HEK293 (cell line): ENCODE measurements at regions not wholly inside any gene's neighbourhood (a gene's known extent, or its start where the extent isn't known, plus 50 kb on each side); places are given as distances from the start of the nearest gene placed in this dataset.

Experiments used
- CTCF ChIA-PET: fragments of 350-600 bp; formaldehyde crosslinking; extraction: SDS; loops from one replicate; lab custom pipeline; 2021; ENCODE audit warnings: antibody characterized with exemption; lab: Yijun Ruan, JAX
- POLR2A ChIA-PET: fragments of 300-600 bp; formaldehyde crosslinking; extraction: SDS; loops from one replicate; lab custom pipeline; 2020; ENCODE audit warnings: antibody characterized with exemption, inconsistent platforms; lab: Yijun Ruan, JAX
- H3K27ac ChIP-seq: fragments of 200-500 bp; sonication (Bioruptor generic); 2 replicates; pipeline ENCODE4 v1.5.1; 2014; ENCODE audit warnings: low read depth, low read length, control low read depth, inconsistent platforms; ENCODE audit errors: extremely low read depth
- H3K36me3 ChIP-seq, 2 experiments: fragments of 200-500 bp in 1 of 2; sonication (Bioruptor generic) in 1 of 2; 1 replicate in 1 of 2; 2 replicates in 1 of 2; pipeline ENCODE4 v1.5.1; 2014 to 2017; ENCODE audit warnings: inconsistent platforms in 2 of 2, low read length in 2 of 2; ENCODE audit not compliant: control insufficient read depth in 2 of 2, insufficient read depth in 1 of 2
- H3K4me1 ChIP-seq: fragments of 200-500 bp; sonication (Bioruptor generic); 2 replicates; pipeline ENCODE4 v1.5.1; 2014; ENCODE audit warnings: mild to moderate bottlenecking, low read length, inconsistent platforms; ENCODE audit not compliant: control insufficient read depth, insufficient read depth
- H3K4me3 ChIP-seq: 2 replicates; pipeline ENCODE4 v1.5.1; 2011; ENCODE audit warnings: low read depth, mild to moderate bottlenecking, control low read depth, low read length, moderate library complexity
- H3K9me3 ChIP-seq: fragments of 200-500 bp; sonication (Bioruptor generic); 2 replicates; pipeline ENCODE4 v1.5.1; 2014; ENCODE audit warnings: low read depth, low read length, inconsistent platforms; ENCODE audit not compliant: control insufficient read depth, insufficient read depth
- BCL11A ChIP-seq: fragments of 450-650 bp; formaldehyde crosslinking; IDR thresholded peaks from 2 replicates; pipeline ENCODE4 v1.5.1; 2016; ENCODE audit warnings: low read depth, missing biosample characterization, missing genetic modification characterization
- GLI2 ChIP-seq: fragments of 450-650 bp; formaldehyde crosslinking; IDR thresholded peaks from 2 replicates; pipeline ENCODE4; 2017; ENCODE audit warnings: missing biosample characterization, missing genetic modification characterization, low read depth, borderline replicate concordance
- GLIS2 ChIP-seq: fragments of 450-650 bp; formaldehyde crosslinking; IDR thresholded peaks from 2 replicates; pipeline ENCODE4 v1.5.1; 2016; ENCODE audit warnings: missing biosample characterization, missing genetic modification characterization
- HIC1 ChIP-seq: fragments of 450-650 bp; formaldehyde crosslinking; IDR thresholded peaks from 2 replicates; pipeline ENCODE4 v1.5.1; 2016; ENCODE audit warnings: missing biosample characterization, missing genetic modification characterization
- HOXC10 ChIP-seq: sonication (generic); formaldehyde crosslinking; IDR thresholded peaks from 2 replicates; pipeline ENCODE4 v1.8.1; 2023; ENCODE audit warnings: mild to moderate bottlenecking, missing genetic modification reagents
- IKZF3 ChIP-seq: fragments of 450-650 bp; IDR thresholded peaks from 2 replicates; pipeline ENCODE4 v1.5.0; 2018; ENCODE audit warnings: missing biosample characterization, mild to moderate bottlenecking, missing genetic modification characterization, moderate library complexity
- MZF1 ChIP-seq: fragments of 450-650 bp; formaldehyde crosslinking; IDR thresholded peaks from 2 replicates; pipeline ENCODE4 v1.5.1; 2017; ENCODE audit warnings: missing biosample characterization, missing genetic modification characterization, borderline replicate concordance
- SCRT2 ChIP-seq: fragments of 450-650 bp; formaldehyde crosslinking; IDR thresholded peaks from 2 replicates; pipeline ENCODE4 v1.5.1; 2016; ENCODE audit warnings: missing biosample characterization, missing genetic modification characterization
- SP2 ChIP-seq: fragments of 450-650 bp; formaldehyde crosslinking; IDR thresholded peaks from 2 replicates; pipeline ENCODE4 v1.5.1; 2016; ENCODE audit warnings: missing biosample characterization, missing genetic modification characterization
- TCF7L2 ChIP-seq: IDR thresholded peaks from 2 replicates; pipeline ENCODE4 v1.6.1; 2011; ENCODE audit warnings: low read depth, mild to moderate bottlenecking, inconsistent platforms, low read length, moderate library complexity, borderline replicate concordance
- ZBTB1 ChIP-seq: fragments of 450-650 bp; formaldehyde crosslinking; IDR thresholded peaks from 2 replicates; pipeline ENCODE4 v1.5.1; 2016; ENCODE audit warnings: missing biosample characterization, missing genetic modification characterization
- ZFP69B ChIP-seq: fragments of 450-650 bp; formaldehyde crosslinking; IDR thresholded peaks from 2 replicates; pipeline ENCODE4 v1.5.1; 2016; ENCODE audit warnings: missing biosample characterization, missing genetic modification characterization
- ZNF184 ChIP-seq: fragments of 450-650 bp; IDR thresholded peaks from 2 replicates; pipeline ENCODE4 v1.5.1; 2018; ENCODE audit warnings: missing biosample characterization, mild to moderate bottlenecking, missing genetic modification characterization
- ZNF223 ChIP-seq: fragments of 450-650 bp; formaldehyde crosslinking; IDR thresholded peaks from 2 replicates; pipeline ENCODE4 v1.5.1; 2016; ENCODE audit warnings: missing biosample characterization, missing genetic modification characterization
- ZNF335 ChIP-seq: fragments of 450-650 bp; formaldehyde crosslinking; conservative IDR thresholded peaks from 2 replicates; pipeline ENCODE4 v1.5.1; 2016; ENCODE audit warnings: missing biosample characterization, missing genetic modification characterization
- ZNF366 ChIP-seq: fragments of 450-650 bp; formaldehyde crosslinking; conservative IDR thresholded peaks from 2 replicates; pipeline ENCODE4 v1.5.1; 2016; ENCODE audit warnings: missing biosample characterization, missing genetic modification characterization
- ZNF416 ChIP-seq: fragments of 450-650 bp; formaldehyde crosslinking; IDR thresholded peaks from 2 replicates; pipeline ENCODE4 v1.5.1; 2016; ENCODE audit warnings: missing biosample characterization, missing genetic modification characterization
- ZNF426 ChIP-seq: fragments of 450-650 bp; formaldehyde crosslinking; IDR thresholded peaks from 2 replicates; pipeline ENCODE4 v1.5.1; 2017; ENCODE audit warnings: missing biosample characterization, missing genetic modification characterization, mild to moderate bottlenecking, inconsistent platforms, moderate library complexity
- ZNF473 ChIP-seq: fragments of 450-650 bp; formaldehyde crosslinking; IDR thresholded peaks from 2 replicates; pipeline ENCODE4 v1.5.1; 2017; ENCODE audit warnings: missing biosample characterization, missing genetic modification characterization
- ZNF514 ChIP-seq: fragments of 450-650 bp; formaldehyde crosslinking; IDR thresholded peaks from 2 replicates; pipeline ENCODE4 v1.5.1; 2016; ENCODE audit warnings: missing biosample characterization, missing genetic modification characterization
- ZNF529 ChIP-seq: fragments of 450-650 bp; formaldehyde crosslinking; IDR thresholded peaks from 2 replicates; pipeline ENCODE4 v1.5.1; 2017; ENCODE audit warnings: missing genetic modification characterization, missing biosample characterization; ENCODE audit not compliant: insufficient replicate concordance
- ZNF658 ChIP-seq: fragments of 450-650 bp; formaldehyde crosslinking; IDR thresholded peaks from 2 replicates; pipeline ENCODE4; 2016; ENCODE audit warnings: missing biosample characterization, missing genetic modification characterization
- ZNF747 ChIP-seq: fragments of 450-650 bp; formaldehyde crosslinking; IDR thresholded peaks from 2 replicates; pipeline ENCODE4 v1.5.1; 2016; ENCODE audit warnings: missing biosample characterization, missing genetic modification characterization
- ZNF830 ChIP-seq: fragments of 450-650 bp; IDR thresholded peaks from 2 replicates; pipeline ENCODE4 v1.5.0; 2018; ENCODE audit warnings: missing biosample characterization, missing genetic modification characterization, low read depth, mild to moderate bottlenecking, moderate library complexity
- TF ChIP-seq, protein P1 (sequence below): fragments of 450-650 bp; IDR thresholded peaks from 2 replicates; pipeline ENCODE4 v1.5.1; 2018; ENCODE audit warnings: missing biosample characterization, missing genetic modification characterization
- TF ChIP-seq, protein P2 (sequence below): fragments of 450-650 bp; formaldehyde crosslinking; IDR thresholded peaks from 2 replicates; pipeline ENCODE4 v1.5.1; 2017; ENCODE audit warnings: missing biosample characterization, missing genetic modification characterization
- TF ChIP-seq, protein P3 (sequence below): fragments of 450-650 bp; formaldehyde crosslinking; IDR thresholded peaks from 2 replicates; pipeline ENCODE4 v1.5.1; 2017; ENCODE audit warnings: missing biosample characterization, missing genetic modification characterization

DNA sequence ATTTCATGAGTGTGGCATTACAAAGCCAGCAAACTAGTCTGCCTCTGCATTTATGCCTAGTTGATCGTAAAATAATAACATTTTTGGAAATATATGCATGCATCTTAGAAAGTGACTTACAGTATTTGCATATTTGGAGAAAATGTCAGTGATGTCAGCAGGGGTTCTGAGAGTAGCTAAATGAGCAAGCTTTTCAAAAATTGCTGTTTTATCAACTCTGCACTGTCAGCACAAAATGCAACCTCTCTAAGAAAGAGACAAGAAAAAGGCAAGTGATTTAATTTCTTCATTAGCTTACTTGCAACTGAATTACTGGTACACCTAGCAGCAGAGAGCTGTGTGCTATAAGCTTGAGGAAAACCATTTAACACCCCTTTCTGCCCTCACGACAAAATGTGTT lies 632.5 kb upstream of the MMS22L start:
- Histone ChIP-seq H3K9me3 (no peaks in the 10 kb centered on the region), H3K36me3 (no peaks in the 10 kb centered on the region)
- TF ChIP-seq ZNF658 (tag by site-specific recombination) (no peak), HOXC10 (CRISPR knock-in tag) (no peak), ZNF223 (no peak), ZNF830 (tag by site-specific recombination) (no peak), HIC1 (tag by site-specific recombination) (no peak), ZNF514 (no peak)
- TF ChIP-seq, protein P1, sequence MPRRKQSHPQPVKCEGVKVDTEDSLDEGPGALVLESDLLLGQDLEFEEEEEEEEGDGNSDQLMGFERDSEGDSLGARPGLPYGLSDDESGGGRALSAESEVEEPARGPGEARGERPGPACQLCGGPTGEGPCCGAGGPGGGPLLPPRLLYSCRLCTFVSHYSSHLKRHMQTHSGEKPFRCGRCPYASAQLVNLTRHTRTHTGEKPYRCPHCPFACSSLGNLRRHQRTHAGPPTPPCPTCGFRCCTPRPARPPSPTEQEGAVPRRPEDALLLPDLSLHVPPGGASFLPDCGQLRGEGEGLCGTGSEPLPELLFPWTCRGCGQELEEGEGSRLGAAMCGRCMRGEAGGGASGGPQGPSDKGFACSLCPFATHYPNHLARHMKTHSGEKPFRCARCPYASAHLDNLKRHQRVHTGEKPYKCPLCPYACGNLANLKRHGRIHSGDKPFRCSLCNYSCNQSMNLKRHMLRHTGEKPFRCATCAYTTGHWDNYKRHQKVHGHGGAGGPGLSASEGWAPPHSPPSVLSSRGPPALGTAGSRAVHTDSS (tag by site-specific recombination) = no peak
- TF ChIP-seq, all 188 proteins: peak for 0
- H3K4me1 ChIP-seq = no peaks in the 10 kb centered on the region
- ChIA-PET CTCF (no interaction called here), POLR2A (no interaction called here)
- H3K4me3 ChIP-seq = no peak overlapping the region
- H3K27ac ChIP-seq = no peak overlapping the region

GRCh38 chr6:97917369-97917768 lies 634.4 kb upstream of the MMS22L start:
- TF ChIP-seq MZF1 (tag by site-specific recombination) (no peak), ZBTB1 (tag by site-specific recombination) (no peak), ZNF416 (tag by site-specific recombination) (no peak), ZNF335 (no peak)
- POLR2A ChIA-PET = no interaction called here
- Histone ChIP-seq H3K4me1 (no peaks in the 10 kb centered on the region), H3K9me3 (no peaks in the 10 kb centered on the region), H3K4me3 (no peak overlapping the region), H3K27ac (no peak overlapping the region), H3K36me3 (no peaks in the 10 kb centered on the region)
- CTCF ChIA-PET = no interaction called here

- H3K9me3 ChIP-seq = no peaks in the 10 kb centered on the region
- no peak overlapping the region for H3K4me3 ChIP-seq
- ChIA-PET POLR2A (interaction anchor here (0.9 kb wide), 1 partner anchor 24 kb away, joined by 3 read pairs; no protein-coding TSS in a partner anchor), CTCF (interaction anchor here (0.7 kb wide), 1 partner anchor 1406 kb away, joined by 6 read pairs; no protein-coding TSS in a partner anchor)
- TF ChIP-seq SCRT2 (tag by site-specific recombination) = no peak
- TF ChIP-seq ZNF747 (tag by site-specific recombination) = no peak
- TF ChIP-seq ZNF473 (tag by site-specific recombination) = no peak
- no peak for TF ChIP-seq BCL11A (tag by site-specific recombination)
- TF ChIP-seq IKZF3 = no peak
- TF ChIP-seq SP2 (tag by site-specific recombination) = no peak
- TF ChIP-seq GLIS2 (tag by site-specific recombination) = no peak
- TF ChIP-seq, protein P2, sequence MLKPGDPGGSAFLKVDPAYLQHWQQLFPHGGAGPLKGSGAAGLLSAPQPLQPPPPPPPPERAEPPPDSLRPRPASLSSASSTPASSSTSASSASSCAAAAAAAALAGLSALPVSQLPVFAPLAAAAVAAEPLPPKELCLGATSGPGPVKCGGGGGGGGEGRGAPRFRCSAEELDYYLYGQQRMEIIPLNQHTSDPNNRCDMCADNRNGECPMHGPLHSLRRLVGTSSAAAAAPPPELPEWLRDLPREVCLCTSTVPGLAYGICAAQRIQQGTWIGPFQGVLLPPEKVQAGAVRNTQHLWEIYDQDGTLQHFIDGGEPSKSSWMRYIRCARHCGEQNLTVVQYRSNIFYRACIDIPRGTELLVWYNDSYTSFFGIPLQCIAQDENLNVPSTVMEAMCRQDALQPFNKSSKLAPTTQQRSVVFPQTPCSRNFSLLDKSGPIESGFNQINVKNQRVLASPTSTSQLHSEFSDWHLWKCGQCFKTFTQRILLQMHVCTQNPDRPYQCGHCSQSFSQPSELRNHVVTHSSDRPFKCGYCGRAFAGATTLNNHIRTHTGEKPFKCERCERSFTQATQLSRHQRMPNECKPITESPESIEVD (tag by site-specific recombination) = no peak
- TF ChIP-seq ZNF366 (tag by site-specific recombination) = no peak
- TF ChIP-seq ZFP69B (tag by site-specific recombination) = no peak
- no peak for TF ChIP-seq ZNF426 (tag by site-specific recombination)
- no peak for TF ChIP-seq GLI2 (tag by site-specific recombination)
- TF ChIP-seq, protein P3, sequence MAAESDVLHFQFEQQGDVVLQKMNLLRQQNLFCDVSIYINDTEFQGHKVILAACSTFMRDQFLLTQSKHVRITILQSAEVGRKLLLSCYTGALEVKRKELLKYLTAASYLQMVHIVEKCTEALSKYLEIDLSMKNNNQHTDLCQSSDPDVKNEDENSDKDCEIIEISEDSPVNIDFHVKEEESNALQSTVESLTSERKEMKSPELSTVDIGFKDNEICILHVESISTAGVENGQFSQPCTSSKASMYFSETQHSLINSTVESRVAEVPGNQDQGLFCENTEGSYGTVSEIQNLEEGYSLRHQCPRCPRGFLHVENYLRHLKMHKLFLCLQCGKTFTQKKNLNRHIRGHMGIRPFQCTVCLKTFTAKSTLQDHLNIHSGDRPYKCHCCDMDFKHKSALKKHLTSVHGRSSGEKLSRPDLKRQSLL (tag by site-specific recombination) = no peak
- no peak for TF ChIP-seq TCF7L2
- no peak for TF ChIP-seq ZNF184 (tag by site-specific recombination)
- no peak for TF ChIP-seq ZNF529 (tag by site-specific recombination)
- TF ChIP-seq, all 188 proteins: peak for 0
- H3K27ac ChIP-seq = no peak overlapping the region
- H3K4me1 ChIP-seq = no peaks in the 10 kb centered on the region
- H3K36me3 ChIP-seq = no peaks in the 10 kb centered on the region
Observed at GRCh38 chr6:97919046-97919445, 636.0 kb upstream of the MMS22L start.
